ENCODE measurements at regions not wholly inside any gene's neighbourhood (a gene's known extent, or its start where the extent isn't known, plus 50 kb on each side); places are given as distances from the start of the nearest gene placed in this dataset.

DNA sequence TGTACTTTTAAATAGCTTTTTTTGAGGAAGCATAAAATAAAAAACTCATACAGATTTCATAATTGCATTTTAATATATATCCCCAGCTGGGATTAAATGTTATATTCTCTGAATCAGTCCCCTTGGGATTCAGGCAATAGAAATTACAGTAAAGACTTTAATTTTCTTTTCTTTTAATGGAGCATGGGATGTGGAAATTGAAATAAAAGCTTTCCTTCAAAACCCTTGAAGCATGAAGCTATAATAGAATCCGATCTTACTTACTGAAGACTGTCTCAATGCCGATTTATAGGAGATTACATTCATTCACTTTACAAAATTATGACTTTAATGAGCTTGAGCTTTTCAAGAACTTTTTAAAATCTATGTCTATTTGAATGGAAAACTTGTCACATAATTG is 243.4 kb downstream of the SPRY2 start:
- Mint-ChIP-seq H3K27ac (no peak overlapping the region), H3K9me3 (peaks cover 8% of the 10 kb centered on the region), H3K4me1 (no peaks in the 10 kb centered on the region), H3K27me3 (ENCODE audit: low read depth) (no peaks in the 10 kb centered on the region), H3K4me3 (no peak overlapping the region), H3K36me3 (no peaks in the 10 kb centered on the region)
- TF ChIP-seq CTCF (IDR thresholded peaks at IDR 0.05; ENCODE audit: unreplicated experiment) = no peak
- DNase-seq (ENCODE audit: low spot score in 2 of 2, unreplicated experiment in 2 of 2) = no peak

DNA sequence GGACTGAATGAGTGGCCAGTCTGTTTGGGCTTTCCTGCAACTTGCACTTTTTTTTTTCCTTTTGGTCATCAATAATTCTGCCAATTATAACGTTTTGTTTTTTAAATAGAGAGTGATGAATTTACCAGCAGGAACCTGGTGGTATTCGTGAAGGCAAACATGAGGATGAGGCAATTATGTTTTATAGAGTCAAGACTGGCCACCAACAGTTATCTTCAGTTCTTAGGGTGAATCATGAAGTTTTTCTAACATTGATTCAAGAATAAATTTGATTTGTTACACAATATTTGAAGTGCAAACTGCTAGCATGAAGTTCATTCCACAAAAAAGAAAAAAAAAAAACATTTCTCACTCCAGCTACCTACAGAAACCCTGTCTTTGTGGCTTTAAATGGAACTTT is 244.5 kb downstream of the SPRY2 start:
- Mint-ChIP-seq H3K4me3 (no peak overlapping the region), H3K27ac (no peak overlapping the region), H3K4me1 (no peaks in the 10 kb centered on the region), H3K27me3 (ENCODE audit: low read depth) (no peaks in the 10 kb centered on the region), H3K9me3 (peaks cover 17% of the 10 kb centered on the region), H3K36me3 (no peaks in the 10 kb centered on the region)
- DNase-seq (ENCODE audit: low spot score in 2 of 2, unreplicated experiment in 2 of 2) = no peak
- no peak for TF ChIP-seq CTCF (IDR thresholded peaks at IDR 0.05; ENCODE audit: unreplicated experiment)

- DNase-seq (ENCODE audit: low spot score in 2 of 2, unreplicated experiment in 2 of 2) = no peak
- no peak for TF ChIP-seq CTCF (IDR thresholded peaks at IDR 0.05; ENCODE audit: unreplicated experiment)
- no peaks in the 10 kb centered on the region for H3K27me3 Mint-ChIP-seq (ENCODE audit: low read depth)
- H3K4me1 Mint-ChIP-seq = no peaks in the 10 kb centered on the region
- no peaks in the 10 kb centered on the region for H3K36me3 Mint-ChIP-seq
- peaks cover 20% of the 10 kb centered on the region for H3K9me3 Mint-ChIP-seq
- no peak overlapping the region for H3K27ac Mint-ChIP-seq
- no peak overlapping the region for H3K4me3 Mint-ChIP-seq
These were observed 246.4 kb downstream of the SPRY2 start for GRCh38 chr13:80094526-80094925.

- Mint-ChIP-seq H3K27me3 (ENCODE audit: low read depth) (no peaks in the 10 kb centered on the region), H3K4me1 (no peaks in the 10 kb centered on the region), H3K36me3 (no peaks in the 10 kb centered on the region), H3K9me3 (peaks cover 20% of the 10 kb centered on the region), H3K4me3 (no peak overlapping the region), H3K27ac (no peak overlapping the region)
- TF ChIP-seq CTCF (IDR thresholded peaks at IDR 0.05; ENCODE audit: unreplicated experiment) = no peak
- DNase-seq (ENCODE audit: low spot score in 2 of 2, unreplicated experiment in 2 of 2) = no peak
These were observed 247.0 kb downstream of the SPRY2 start for GRCh38 chr13:80093888-80094287.

DNA sequence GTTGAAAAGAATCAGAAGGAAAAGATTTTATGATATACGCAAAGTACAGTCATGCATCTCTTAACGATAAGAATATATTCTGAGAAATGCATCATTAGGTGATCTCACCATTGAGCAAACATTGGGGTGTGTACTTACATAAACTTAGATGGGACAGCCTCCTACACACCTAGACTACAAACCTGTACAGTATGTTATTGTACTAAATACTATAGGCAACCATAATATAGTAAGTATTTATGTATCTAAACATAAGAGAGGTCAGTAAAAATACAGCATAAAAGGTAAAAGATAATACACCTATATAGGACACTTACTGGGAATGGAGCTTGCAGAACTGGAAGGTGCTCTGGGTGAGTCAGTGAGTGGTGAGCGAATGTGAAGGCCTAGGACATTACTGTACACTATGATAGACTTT is 254.6 kb downstream of the SPRY2 start:
- no peaks in the 10 kb centered on the region for H3K36me3 Mint-ChIP-seq
- peaks cover 2% of the 10 kb centered on the region for H3K9me3 Mint-ChIP-seq
- no peaks in the 10 kb centered on the region for H3K27me3 Mint-ChIP-seq (ENCODE audit: low read depth)
- no peak for TF ChIP-seq CTCF (IDR thresholded peaks at IDR 0.05; ENCODE audit: unreplicated experiment)
- no peak overlapping the region for H3K27ac Mint-ChIP-seq
- peaks cover 27% of the 10 kb centered on the region for H3K4me1 Mint-ChIP-seq
- no peak for DNase-seq (ENCODE audit: low spot score in 2 of 2, unreplicated experiment in 2 of 2)
- H3K4me3 Mint-ChIP-seq = no peak overlapping the region
